ENCODE measurements at regions not wholly inside any gene's neighbourhood (a gene's known extent, or its start where the extent isn't known, plus 50 kb on each side); places are given as distances from the start of the nearest gene placed in this dataset.

DNA sequence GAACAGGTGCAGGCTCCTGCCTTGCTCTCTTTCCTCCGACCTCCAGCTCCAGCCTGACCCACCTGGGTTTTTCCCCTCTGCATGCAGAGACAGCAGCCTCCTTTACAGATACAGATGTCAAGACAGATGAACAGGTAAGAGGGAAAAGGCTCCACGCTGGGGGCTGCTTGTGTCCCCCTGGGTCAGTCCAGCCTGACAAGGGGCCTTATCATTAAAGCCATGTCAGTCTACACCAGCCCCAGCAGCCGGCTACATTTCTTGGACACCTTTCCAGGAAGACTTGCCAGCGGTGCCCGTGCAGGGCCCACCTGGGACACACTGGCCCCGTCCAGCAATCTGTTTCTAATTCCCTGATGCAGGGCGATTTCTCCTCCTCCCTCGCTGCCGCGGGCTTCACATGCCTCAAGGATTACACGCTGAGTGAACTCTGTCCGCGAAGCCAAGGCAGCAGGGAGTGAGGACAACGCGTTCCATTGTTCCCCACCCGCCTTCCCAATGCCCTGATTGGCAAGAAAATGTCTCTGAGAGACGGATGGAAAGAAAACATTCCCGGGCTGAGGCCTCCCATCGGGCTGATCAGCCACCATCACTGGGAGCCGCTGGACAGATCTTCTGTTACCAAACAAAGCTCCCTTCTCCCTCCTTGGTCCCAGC lies 184.7 kb downstream of the C16orf95 start:
- POLR2A ChIA-PET = no interaction called here
- no peak for ATAC-seq
- no peaks in the 10 kb centered on the region for H3K4me1 Mint-ChIP-seq (ENCODE audit: low read depth)
- no peak overlapping the region for H3K27ac Mint-ChIP-seq
- no peak for DNase-seq
- H3K36me3 Mint-ChIP-seq (ENCODE audit: low read depth) = no peaks in the 10 kb centered on the region
- no peaks in the 10 kb centered on the region for H3K9me3 Mint-ChIP-seq (ENCODE audit: insufficient read depth)
- CTCF ChIA-PET = no interaction called here
- H3K4me3 Mint-ChIP-seq = no peak overlapping the region
- no peaks in the 10 kb centered on the region for H3K27me3 Mint-ChIP-seq (ENCODE audit: low read depth)

DNA sequence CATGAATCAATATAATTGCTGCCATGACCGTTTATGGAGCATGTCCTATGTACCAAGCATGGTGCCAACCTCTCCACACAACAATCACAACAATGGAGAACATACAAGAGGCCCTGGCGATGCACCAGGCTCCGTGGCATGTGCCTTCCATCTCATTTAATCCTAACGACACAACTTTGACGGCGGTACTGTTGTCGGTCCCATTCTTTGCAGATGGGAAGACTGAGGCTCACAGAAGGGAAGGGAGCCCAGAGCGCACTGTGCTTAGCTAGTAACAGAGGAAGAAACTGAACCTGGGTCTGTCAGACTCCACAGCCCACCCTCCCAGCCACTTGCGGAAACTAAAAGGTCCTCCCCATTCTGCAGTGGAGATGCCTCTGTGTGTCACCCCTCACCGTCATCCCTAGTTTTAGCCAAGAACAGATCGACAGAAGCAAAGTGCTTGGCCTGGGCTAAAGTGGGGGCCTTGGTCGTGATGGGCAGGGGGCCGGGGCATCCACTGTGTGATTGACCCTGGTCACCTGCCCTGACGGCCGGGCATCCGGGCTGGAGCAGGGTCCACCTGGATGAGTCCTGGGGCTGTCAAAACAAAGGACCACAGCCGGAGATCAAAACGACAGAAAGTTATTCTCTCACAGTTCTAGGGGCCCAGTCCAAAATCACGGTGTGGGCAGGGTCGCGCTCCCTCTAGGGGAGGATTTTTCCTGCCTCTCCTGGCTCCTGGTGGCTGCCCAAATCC lies 183.9 kb downstream of the C16orf95 start:
- CTCF ChIA-PET = no interaction called here
- Mint-ChIP-seq H3K4me3 (no peak overlapping the region), H3K27ac (no peak overlapping the region), H3K36me3 (ENCODE audit: low read depth) (no peaks in the 10 kb centered on the region), H3K27me3 (ENCODE audit: low read depth) (no peaks in the 10 kb centered on the region), H3K9me3 (ENCODE audit: insufficient read depth) (no peaks in the 10 kb centered on the region), H3K4me1 (ENCODE audit: low read depth) (no peaks in the 10 kb centered on the region)
- DNase-seq (no peak), ATAC-seq (no peak)
- POLR2A ChIA-PET = no interaction called here

DNA sequence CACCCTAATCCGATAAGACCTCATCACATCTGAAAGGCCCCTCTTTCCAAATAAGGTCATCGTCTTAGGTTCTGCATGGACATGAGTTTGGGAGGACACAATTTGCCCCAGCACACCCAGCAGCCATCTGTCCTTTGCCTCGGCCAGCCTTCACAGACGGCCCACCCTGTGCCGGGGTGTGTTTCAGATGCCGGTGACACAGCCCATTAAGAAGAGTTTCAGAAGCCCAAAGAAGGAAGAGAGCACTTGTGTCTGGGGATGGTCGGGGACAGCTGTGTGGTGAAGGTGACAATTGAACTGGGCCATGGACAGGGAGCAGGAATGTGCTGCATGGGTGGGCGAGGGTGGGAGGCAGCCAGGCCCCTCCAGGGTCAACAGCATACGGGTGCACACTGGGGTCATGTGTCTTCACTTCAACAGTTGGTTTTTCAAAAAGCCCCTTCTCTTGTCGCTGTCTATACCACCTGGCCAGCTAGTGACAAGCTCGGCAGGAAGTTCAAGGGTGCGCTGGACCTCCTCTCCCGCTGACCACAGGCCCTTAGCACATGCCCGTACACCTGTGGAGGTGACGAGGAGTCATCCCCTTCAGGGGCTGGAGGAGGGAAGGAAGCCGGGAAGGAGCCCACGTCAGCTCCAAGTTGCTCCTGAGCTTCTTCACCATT lies 183.1 kb downstream of the C16orf95 start:
- Mint-ChIP-seq H3K36me3 (ENCODE audit: low read depth) (no peaks in the 10 kb centered on the region), H3K4me1 (ENCODE audit: low read depth) (no peaks in the 10 kb centered on the region), H3K27me3 (ENCODE audit: low read depth) (no peaks in the 10 kb centered on the region), H3K27ac (no peak overlapping the region), H3K9me3 (ENCODE audit: insufficient read depth) (no peaks in the 10 kb centered on the region), H3K4me3 (no peak overlapping the region)
- ChIA-PET POLR2A (no interaction called here), CTCF (no interaction called here)
- no peak for DNase-seq
- no peak for ATAC-seq

- H3K4me3 Mint-ChIP-seq = no peak overlapping the region
- H3K27ac Mint-ChIP-seq = no peak overlapping the region
- ATAC-seq (no peak), DNase-seq (no peak)
- no peaks in the 10 kb centered on the region for H3K4me1 Mint-ChIP-seq (ENCODE audit: low read depth)
- H3K27me3 Mint-ChIP-seq (ENCODE audit: low read depth) = no peaks in the 10 kb centered on the region
- no peaks in the 10 kb centered on the region for H3K9me3 Mint-ChIP-seq (ENCODE audit: insufficient read depth)
- POLR2A ChIA-PET = no interaction called here
- H3K36me3 Mint-ChIP-seq (ENCODE audit: low read depth) = no peaks in the 10 kb centered on the region
- CTCF ChIA-PET = no interaction called here
Measured at GRCh38 chr16:87134628-87134995, 182.6 kb downstream of the C16orf95 start.

DNA sequence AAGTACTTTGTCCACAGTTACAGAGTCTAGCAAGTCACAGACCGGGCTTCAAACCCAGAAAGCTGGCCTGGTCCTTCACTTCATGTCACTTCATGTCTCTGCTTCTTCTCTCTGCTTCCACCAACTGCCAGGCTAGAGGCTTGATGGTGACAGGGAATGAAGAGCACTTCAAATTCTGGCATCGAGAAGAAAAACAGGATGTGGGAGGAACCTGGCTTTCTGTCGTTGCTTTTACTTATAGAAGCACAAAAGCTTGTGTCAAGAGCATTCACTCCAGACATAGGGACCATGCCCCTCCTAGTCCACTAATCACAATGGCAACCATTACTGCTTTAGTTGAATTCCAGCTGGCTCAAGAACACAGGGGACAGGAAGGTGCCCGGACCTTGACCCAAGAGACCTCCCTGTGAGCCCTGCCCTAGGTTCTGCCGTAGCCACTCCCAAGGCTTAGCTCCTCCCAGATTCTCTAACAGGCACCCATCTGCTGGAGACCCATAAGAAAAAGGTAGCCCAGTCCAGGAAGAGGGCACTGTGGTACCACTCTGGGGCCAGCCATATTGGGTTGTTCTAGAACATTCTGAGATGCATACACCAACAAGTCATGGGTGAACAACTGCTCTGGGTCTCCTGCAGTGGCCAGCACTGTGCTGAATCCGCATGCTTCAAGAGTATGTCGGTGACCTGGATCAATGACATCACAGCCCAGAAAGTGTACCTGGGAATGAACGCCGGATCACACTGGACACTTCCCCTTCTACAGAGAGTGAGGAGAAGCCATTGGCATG lies 181.8 kb downstream of the C16orf95 start:
- ChIA-PET CTCF (no interaction called here), POLR2A (no interaction called here)
- no peaks in the 10 kb centered on the region for H3K9me3 Mint-ChIP-seq (ENCODE audit: insufficient read depth)
- ATAC-seq (no peak), DNase-seq (no peak)
- H3K4me3 Mint-ChIP-seq = no peak overlapping the region
- no peaks in the 10 kb centered on the region for H3K4me1 Mint-ChIP-seq (ENCODE audit: low read depth)
- no peaks in the 10 kb centered on the region for H3K36me3 Mint-ChIP-seq (ENCODE audit: low read depth)
- H3K27me3 Mint-ChIP-seq (ENCODE audit: low read depth) = no peaks in the 10 kb centered on the region
- H3K27ac Mint-ChIP-seq = no peak overlapping the region

DNA sequence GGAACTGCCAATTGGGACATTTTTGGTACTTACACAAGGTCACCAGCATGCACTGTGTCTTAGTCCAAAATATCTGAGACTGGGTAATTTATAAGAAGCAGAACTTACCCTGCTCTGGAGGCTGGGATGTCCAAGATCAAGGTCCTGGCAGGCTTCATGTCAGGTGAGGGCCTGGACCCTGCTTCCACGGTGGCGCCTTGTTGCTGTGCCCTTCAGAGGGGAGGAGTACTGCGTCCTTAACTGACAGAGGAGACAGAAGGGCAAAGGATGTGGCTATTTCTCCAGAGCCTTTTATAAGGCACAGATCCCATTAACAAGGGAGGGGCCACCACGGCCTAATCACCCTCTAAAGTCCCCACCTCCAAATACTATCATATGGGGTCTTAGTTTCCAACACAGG lies 178.9 kb downstream of the C16orf95 start:
- POLR2A ChIA-PET = no interaction called here
- ATAC-seq = no peak
- no peak for DNase-seq
- Mint-ChIP-seq H3K9me3 (ENCODE audit: insufficient read depth) (no peaks in the 10 kb centered on the region), H3K36me3 (ENCODE audit: low read depth) (no peaks in the 10 kb centered on the region), H3K27ac (no peak overlapping the region), H3K27me3 (ENCODE audit: low read depth) (no peaks in the 10 kb centered on the region), H3K4me1 (ENCODE audit: low read depth) (no peaks in the 10 kb centered on the region), H3K4me3 (no peak overlapping the region)
- CTCF ChIA-PET = interaction anchor here (1.0 kb wide), 1 partner anchor 76 kb away, joined by 3 read pairs; no protein-coding TSS in a partner anchor

- no peak for ATAC-seq
Measured at GRCh38 chr16:87138738-87139267, 178.4 kb downstream of the C16orf95 start.

DNA sequence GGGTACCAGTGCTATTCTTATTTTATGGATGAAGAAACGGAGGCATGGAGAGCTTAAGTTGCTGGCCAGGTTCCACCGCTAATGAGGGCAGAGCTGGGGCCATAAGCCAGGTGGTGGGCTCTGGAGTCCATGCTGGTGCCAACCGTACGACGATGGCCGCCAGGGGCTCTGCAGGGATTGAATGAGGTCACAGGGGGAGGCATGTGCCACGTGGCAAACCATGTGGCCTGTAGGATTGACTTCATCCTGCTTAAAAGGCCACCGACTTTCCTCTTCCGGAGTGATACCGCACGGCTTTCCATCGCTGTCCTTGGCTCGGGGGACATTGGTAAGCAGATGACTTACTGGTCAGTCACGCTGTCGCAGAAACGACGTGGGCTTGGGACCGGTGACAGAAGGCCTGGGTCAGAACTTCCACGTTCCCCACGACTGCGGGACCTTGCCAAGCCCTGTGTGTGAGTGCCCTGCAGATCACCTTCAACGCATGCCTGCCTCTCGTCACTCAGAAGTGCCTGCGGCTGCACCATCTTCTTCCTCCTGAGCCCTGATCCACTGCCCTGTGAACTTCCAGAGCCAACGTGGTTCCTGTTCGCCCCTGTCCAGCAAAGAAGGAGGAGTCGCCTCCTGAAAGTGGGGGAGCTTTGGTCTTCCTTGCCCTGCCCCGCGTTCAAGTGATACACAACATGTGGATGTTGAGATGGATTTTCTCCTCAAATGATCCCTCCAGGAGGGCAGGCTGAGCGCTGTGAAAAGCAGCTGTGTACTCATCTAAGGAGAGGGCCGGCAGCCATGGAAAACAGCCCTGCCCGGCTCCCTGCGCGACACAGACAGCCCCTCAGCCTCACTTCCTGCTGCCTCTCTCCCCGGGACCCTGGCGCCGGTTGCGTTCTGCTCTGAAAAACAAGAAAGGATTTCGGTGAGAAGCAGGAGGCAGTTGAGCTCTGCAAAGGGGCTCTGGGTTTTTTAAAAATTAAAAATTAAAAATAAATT lies 176.7 kb downstream of the C16orf95 start:
- POLR2A ChIA-PET = interaction anchor here (1.6 kb wide), 1 partner anchor 18 kb away, joined by 3 read pairs; no protein-coding TSS in a partner anchor
- no peaks in the 10 kb centered on the region for H3K36me3 Mint-ChIP-seq (ENCODE audit: low read depth)
- H3K4me1 Mint-ChIP-seq (ENCODE audit: low read depth) = no peaks in the 10 kb centered on the region
- H3K27me3 Mint-ChIP-seq (ENCODE audit: low read depth) = no peaks in the 10 kb centered on the region
- no peak for ATAC-seq
- CTCF ChIA-PET = no interaction called here
- DNase-seq = no peak
- H3K4me3 Mint-ChIP-seq = no peak overlapping the region
- no peaks in the 10 kb centered on the region for H3K9me3 Mint-ChIP-seq (ENCODE audit: insufficient read depth)
- no peak overlapping the region for H3K27ac Mint-ChIP-seq

More at GRCh38 chr16:87138738-87139267, 178.4 kb downstream of the C16orf95 start:
- Mint-ChIP-seq H3K27ac (no peak overlapping the region), H3K4me1 (ENCODE audit: low read depth) (no peaks in the 10 kb centered on the region), H3K36me3 (ENCODE audit: low read depth) (no peaks in the 10 kb centered on the region), H3K4me3 (no peak overlapping the region), H3K9me3 (ENCODE audit: insufficient read depth) (no peaks in the 10 kb centered on the region), H3K27me3 (ENCODE audit: low read depth) (no peaks in the 10 kb centered on the region)
- ChIA-PET POLR2A (no interaction called here), CTCF (no interaction called here)
- DNase-seq = no peak

DNA sequence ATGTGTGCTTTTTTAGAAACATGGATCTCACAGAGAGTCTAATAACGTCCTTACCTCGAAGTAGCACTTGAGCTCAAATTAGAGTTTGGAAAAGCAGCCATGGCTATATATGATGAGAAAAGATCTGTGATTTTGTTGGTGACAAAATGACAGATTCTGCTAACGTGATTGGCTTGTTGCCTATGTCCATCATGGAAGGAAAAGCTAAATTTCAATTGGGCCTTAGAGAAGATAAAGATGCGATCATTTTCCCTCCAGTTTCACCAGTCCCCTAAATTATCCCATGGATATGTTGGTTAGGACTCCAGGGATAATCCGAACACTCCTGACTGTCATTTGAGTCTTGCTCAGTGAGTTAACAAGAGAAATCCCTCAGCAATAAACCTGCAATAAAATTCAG lies 175.8 kb downstream of the C16orf95 start:
- ATAC-seq (no peak), DNase-seq (no peak)
- no peak overlapping the region for H3K4me3 Mint-ChIP-seq
- no peaks in the 10 kb centered on the region for H3K36me3 Mint-ChIP-seq (ENCODE audit: low read depth)
- H3K27me3 Mint-ChIP-seq (ENCODE audit: low read depth) = no peaks in the 10 kb centered on the region
- no peaks in the 10 kb centered on the region for H3K4me1 Mint-ChIP-seq (ENCODE audit: low read depth)
- no peak overlapping the region for H3K27ac Mint-ChIP-seq
- ChIA-PET CTCF (no interaction called here), POLR2A (interaction anchor here (1.6 kb wide), 1 partner anchor 19 kb away, joined by 3 read pairs; no protein-coding TSS in a partner anchor)
- no peaks in the 10 kb centered on the region for H3K9me3 Mint-ChIP-seq (ENCODE audit: insufficient read depth)

DNA sequence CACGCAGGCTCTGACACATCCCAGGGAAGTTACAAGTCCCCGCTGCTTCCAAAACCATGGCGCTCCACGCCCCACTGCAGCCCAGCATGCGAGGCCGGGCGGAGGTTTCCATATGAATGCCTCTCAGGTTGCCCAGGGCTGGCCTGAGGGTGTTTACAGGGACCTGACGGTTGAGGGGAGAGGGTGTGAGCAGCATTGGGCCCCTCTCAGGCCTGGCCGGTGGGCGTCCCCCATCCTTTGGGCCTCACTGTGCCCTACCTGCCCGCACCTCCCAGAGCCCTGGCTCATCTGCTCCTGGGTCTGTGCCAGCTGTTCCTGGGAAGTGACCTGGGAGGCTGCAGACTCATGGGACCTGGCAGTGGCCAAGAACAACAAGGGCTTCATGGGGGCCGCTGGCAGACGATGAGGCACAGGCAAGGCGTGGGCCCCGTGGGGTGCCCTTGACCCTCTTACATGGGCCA lies 173.5 kb downstream of the C16orf95 start:
- no peaks in the 10 kb centered on the region for H3K27me3 Mint-ChIP-seq (ENCODE audit: low read depth)
- peaks cover 4% of the 10 kb centered on the region for H3K9me3 Mint-ChIP-seq (ENCODE audit: insufficient read depth)

GRCh38 chr16:87144232-87144631 lies 173.0 kb downstream of the C16orf95 start:
- no peaks in the 10 kb centered on the region for H3K4me1 Mint-ChIP-seq (ENCODE audit: low read depth)
- ATAC-seq (no peak), DNase-seq (no peak)
- H3K27me3 Mint-ChIP-seq (ENCODE audit: low read depth) = no peaks in the 10 kb centered on the region
- H3K4me3 Mint-ChIP-seq = no peak overlapping the region
- ChIA-PET CTCF (no interaction called here), POLR2A (no interaction called here)
- H3K9me3 Mint-ChIP-seq (ENCODE audit: insufficient read depth) = peaks cover 4% of the 10 kb centered on the region
- no peaks in the 10 kb centered on the region for H3K36me3 Mint-ChIP-seq (ENCODE audit: low read depth)
- H3K27ac Mint-ChIP-seq = no peak overlapping the region

More for the DNA sequence above, 173.5 kb downstream of the C16orf95 start:
- Mint-ChIP-seq H3K27ac (no peak overlapping the region), H3K36me3 (ENCODE audit: low read depth) (no peaks in the 10 kb centered on the region), H3K4me3 (no peak overlapping the region), H3K4me1 (ENCODE audit: low read depth) (no peaks in the 10 kb centered on the region)
- DNase-seq (no peak), ATAC-seq (no peak)
- POLR2A ChIA-PET = no interaction called here
- CTCF ChIA-PET = no interaction called here
